GM12878 (cell line): ENCODE measurements at regions not wholly inside any gene's neighbourhood (a gene's known extent, or its start where the extent isn't known, plus 50 kb on each side); places are given as distances from the start of the nearest gene placed in this dataset.

Experiments
- ATAC-seq: fragments of 200-7000 bp; cut with Tn5 transposase; 3 replicates; pipeline ENCODE4 v1.9.1; 2020; ENCODE audit warnings: mild to moderate bottlenecking, moderate library complexity
- BruUV-seq: library from RNA; stranded (reverse); fragments of 400-500 nt; replicated peaks from 2 replicates; lab custom pipeline; 2021; lab: Mats Ljungman, UMichigan
- CTCF ChIA-PET: fragments of 300-600 bp; sonication (Branson Sonifier 250); formaldehyde crosslinking; extraction: SDS; loops from one replicate; lab custom pipeline; 2021; ENCODE audit warnings: inconsistent platforms; lab: Yijun Ruan, JAX
- POLR2A ChIA-PET: fragments of 350-600 bp; formaldehyde crosslinking; extraction: SDS; loops from one replicate; lab custom pipeline; 2021; ENCODE audit warnings: inconsistent platforms; lab: Charles Lee
- RAD21 ChIA-PET: fragments of 300-600 bp; sonication (Branson Sonifier 250); formaldehyde crosslinking; loops from one replicate; lab custom pipeline; 2023; ENCODE audit warnings: antibody characterized with exemption; ENCODE audit not compliant: unreplicated experiment; lab: Charles Lee
- SMC1A ChIA-PET: fragments of 300-600 bp; sonication (Branson Sonifier 250); formaldehyde crosslinking; loops from one replicate; lab custom pipeline; 2023; ENCODE audit not compliant: unreplicated experiment, uncharacterized antibody; lab: Charles Lee
- DNase-seq: peaks from one replicate; pipeline ENCODE4 v3.0.0-alpha.2; 2011; ENCODE audit warnings: low read depth, low spot score
- FAIRE-seq: peaks from 3 replicates; lab custom pipeline; 2011; peaks lifted over from hg19 to GRCh38; lab: Jason Lieb, UNC
- H2AFZ ChIP-seq: 2 replicates; pipeline ENCODE4 v1.6.0; 2011; ENCODE audit warnings: low read depth, low read length, control low read depth; ENCODE audit not compliant: control insufficient read depth
- H3K27ac ChIP-seq: 2 replicates; pipeline ENCODE4 v1.5.1; 2011; ENCODE audit warnings: control low read depth; ENCODE audit not compliant: control insufficient read depth, insufficient read depth
- H3K27me3 ChIP-seq, 2 experiments: replicated peaks in 1 of 2; 2 replicates each; pipeline versions ENCODE4 v1.6.0 to v1.6.1; 2011; ENCODE audit warnings: low read length in 1 of 2; ENCODE audit not compliant: control insufficient read depth in 2 of 2, insufficient read depth in 2 of 2
- H3K36me3 ChIP-seq, 2 experiments: 2 replicates each; pipeline ENCODE4 v1.5.1; 2011; ENCODE audit warnings: low read length in 1 of 2; ENCODE audit not compliant: control insufficient read depth in 2 of 2, insufficient read depth in 2 of 2
- H3K4me1 ChIP-seq: 2 replicates; pipeline ENCODE4 v1.6.1; 2011; ENCODE audit warnings: mild to moderate bottlenecking, low read length, moderate library complexity, mixed read lengths; ENCODE audit not compliant: control insufficient read depth, insufficient read depth
- H3K4me2 ChIP-seq: 2 replicates; pipeline ENCODE4 v1.6.0; 2011; ENCODE audit warnings: control low read depth; ENCODE audit not compliant: control insufficient read depth, insufficient read depth
- H3K4me3 ChIP-seq: fragments of 200-600 bp; sonication (generic); 2 replicates; pipeline ENCODE4 v1.5.1; 2016
- H3K79me2 ChIP-seq: 2 replicates; pipeline ENCODE4 v1.6.0; 2011; ENCODE audit warnings: low read length; ENCODE audit not compliant: control insufficient read depth, insufficient read depth
- H3K9ac ChIP-seq: 2 replicates; pipeline ENCODE4 v1.8.0; 2011; ENCODE audit warnings: low read length, control low read depth, mixed read lengths; ENCODE audit not compliant: control insufficient read depth, insufficient read depth
- H3K9me3 ChIP-seq: replicated peaks from 3 replicates; pipeline ENCODE4 v1.5.1; 2011; ENCODE audit warnings: mild to moderate bottlenecking, low read length; ENCODE audit not compliant: control insufficient read depth, insufficient read depth
- H4K20me1 ChIP-seq: 2 replicates; pipeline ENCODE4 v1.6.0; 2011; ENCODE audit not compliant: control insufficient read depth, insufficient read depth
- BCLAF1 ChIP-seq: fragments of 450-650 bp; IDR thresholded peaks from 2 replicates; pipeline ENCODE4 v1.6.1; 2017; ENCODE audit warnings: antibody characterized with exemption, mild to moderate bottlenecking, moderate library complexity
- BMI1 ChIP-seq: fragments of 450-650 bp; IDR thresholded peaks from 2 replicates; pipeline ENCODE4 v1.6.1; 2016; ENCODE audit warnings: mild to moderate bottlenecking, moderate library complexity, borderline replicate concordance
- CHD2 ChIP-seq: IDR thresholded peaks from 2 replicates; pipeline ENCODE4 v1.6.1; 2011; ENCODE audit warnings: low read depth, low read length, improper control_type of control experiment, borderline replicate concordance
- HDAC6 ChIP-seq: fragments of 200-600 bp; sonication (generic); IDR thresholded peaks from one replicate; pipeline ENCODE4 v1.8.0; 2017; ENCODE audit warnings: antibody characterized with exemption; ENCODE audit not compliant: unreplicated experiment
- HDGF ChIP-seq: fragments of 450-650 bp; IDR thresholded peaks from 2 replicates; pipeline ENCODE4 v1.6.1; 2016; ENCODE audit warnings: antibody characterized with exemption
- JUND ChIP-seq: IDR thresholded peaks from 2 replicates; pipeline ENCODE4 v1.6.1; 2012; ENCODE audit warnings: low read depth, mild to moderate bottlenecking, low read length, improper control_type of control experiment, moderate library complexity
- NR2F1 ChIP-seq: fragments of 450-650 bp; conservative IDR thresholded peaks from 2 replicates; pipeline ENCODE4 v1.6.1; 2017; ENCODE audit warnings: mild to moderate bottlenecking
- PAX5 ChIP-seq: IDR thresholded peaks from 2 replicates; pipeline ENCODE4 v1.6.1; 2011; ENCODE audit warnings: low read depth, low read length, borderline replicate concordance
- RFX5 ChIP-seq: IDR thresholded peaks from 2 replicates; pipeline ENCODE4 v1.6.1; 2011; ENCODE audit warnings: low read depth, low read length, improper control_type of control experiment
- SMAD5 ChIP-seq: IDR thresholded peaks from 2 replicates; pipeline ENCODE4 v1.6.1; 2016; ENCODE audit warnings: antibody characterized with exemption, low read depth
- ZNF622 ChIP-seq: fragments of 450-650 bp; IDR thresholded peaks from 2 replicates; pipeline ENCODE4 v1.6.1; 2017; ENCODE audit warnings: mild to moderate bottlenecking, inconsistent platforms
- ZZZ3 ChIP-seq: IDR thresholded peaks from 2 replicates; pipeline ENCODE4 v1.6.1; 2011; ENCODE audit warnings: low read depth; ENCODE audit not compliant: control insufficient read depth, insufficient read length
- WGBS: methylation state at CpG from one replicate; pipeline ENCODE4 v1.1.6; 2016; ENCODE audit warnings: low lambda C conversion rate; ENCODE audit not compliant: insufficient replicate concordance, insufficient coverage; ENCODE audit errors: missing lambda C conversion rate; 5-methylcytosine and 5-hydroxymethylcytosine counted together
- in situ Hi-C: fragments of 300-500 bp; cut with MboI; formaldehyde crosslinking; loops from 9 replicates; pipeline ENCODE4 v1.14.3; 2018; ENCODE audit warnings: mixed read lengths
- intact Hi-C: fragments of 100-400 bp; cut with micrococcal nuclease; formaldehyde crosslinking; loops from one replicate; pipeline ENCODE4 v1.14.2; 2022; ENCODE audit not compliant: unreplicated experiment
- TF ChIP-seq, protein P1 (sequence below): fragments of 450-650 bp; IDR thresholded peaks from 2 replicates; pipeline ENCODE4 v1.6.1; 2017; ENCODE audit warnings: low read depth, mild to moderate bottlenecking, moderate library complexity

DNA sequence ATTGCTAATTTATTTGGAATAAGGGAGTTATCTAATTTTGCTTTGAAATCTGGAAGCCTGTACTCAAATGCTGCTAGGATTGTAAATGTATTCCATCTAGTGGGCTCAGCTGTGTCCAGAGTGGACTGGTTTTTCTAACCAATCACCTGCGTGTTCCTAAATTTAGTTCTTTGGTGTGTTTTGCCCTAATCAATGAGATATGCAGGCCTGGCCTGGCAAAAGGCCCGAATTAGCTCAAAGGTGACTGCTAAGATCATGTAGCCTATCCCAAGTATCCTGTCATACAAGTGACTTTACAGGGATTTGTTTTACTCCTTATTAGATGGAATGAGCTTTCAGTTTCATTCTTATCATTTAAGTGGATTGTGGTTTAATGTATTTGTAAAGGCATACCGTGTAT is 51.3 kb upstream of the ARMC2 start:
- BruUV-seq, result no TSS peak
- Histone ChIP-seq H3K4me2 (no peak overlapping the region), H3K27ac (no peak overlapping the region), H3K27me3 (peaks cover 3 to 7% of the 10 kb centered on the region in 2 experiments; a peak in 1 of 4 replicates)
- TF ChIP-seq JUND, result no peak
- no peak for TF ChIP-seq HDAC6
- TF ChIP-seq BMI1, result no peak
- TF ChIP-seq PAX5, result no peak
- TF ChIP-seq CHD2, result no peak
- TF ChIP-seq SMAD5, result no peak
- no peak for TF ChIP-seq ZNF622
- TF ChIP-seq, protein P1, sequence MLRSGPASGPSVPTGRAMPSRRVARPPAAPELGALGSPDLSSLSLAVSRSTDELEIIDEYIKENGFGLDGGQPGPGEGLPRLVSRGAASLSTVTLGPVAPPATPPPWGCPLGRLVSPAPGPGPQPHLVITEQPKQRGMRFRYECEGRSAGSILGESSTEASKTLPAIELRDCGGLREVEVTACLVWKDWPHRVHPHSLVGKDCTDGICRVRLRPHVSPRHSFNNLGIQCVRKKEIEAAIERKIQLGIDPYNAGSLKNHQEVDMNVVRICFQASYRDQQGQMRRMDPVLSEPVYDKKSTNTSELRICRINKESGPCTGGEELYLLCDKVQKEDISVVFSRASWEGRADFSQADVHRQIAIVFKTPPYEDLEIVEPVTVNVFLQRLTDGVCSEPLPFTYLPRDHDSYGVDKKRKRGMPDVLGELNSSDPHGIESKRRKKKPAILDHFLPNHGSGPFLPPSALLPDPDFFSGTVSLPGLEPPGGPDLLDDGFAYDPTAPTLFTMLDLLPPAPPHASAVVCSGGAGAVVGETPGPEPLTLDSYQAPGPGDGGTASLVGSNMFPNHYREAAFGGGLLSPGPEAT, result no peak
- no peak for TF ChIP-seq BCLAF1
- no peak for TF ChIP-seq NR2F1
- no peak for TF ChIP-seq HDGF
- no peak for TF ChIP-seq ZZZ3
- TF ChIP-seq RFX5, result no peak
- TF ChIP-seq, all 136 proteins: peak for 0
- H3K4me1 ChIP-seq, result no peaks in the 10 kb centered on the region
- H2AFZ ChIP-seq, result no peak overlapping the region
- H3K4me3 ChIP-seq, result no peak overlapping the region
- SMC1A ChIA-PET, result no interaction called here
- RAD21 ChIA-PET, result no interaction called here
- no peaks in the 10 kb centered on the region for H3K79me2 ChIP-seq
- no peaks in the 10 kb centered on the region for H4K20me1 ChIP-seq
- WGBS, result 36% methylated on average over 3 of the region's 3 CpGs
- H3K9ac ChIP-seq, result no peak overlapping the region
- no peaks in the 10 kb centered on the region for H3K36me3 ChIP-seq
- intact Hi-C loops, result no loop called here
- POLR2A ChIA-PET, result no interaction called here
- DNase-seq (no peak), FAIRE-seq (no peak), ATAC-seq (no peak)
- CTCF ChIA-PET, result interaction anchor here (0.9 to 1.5 kb wide), 2 partner anchors 12 to 17 kb away, joined by 3 read pairs; no protein-coding TSS in a partner anchor
- H3K9me3 ChIP-seq, result no peaks in the 10 kb centered on the region
- in situ Hi-C loops, result no loop called here
